GM19397 (cell line): ENCODE measurements at regions not wholly inside any gene's neighbourhood (a gene's known extent, or its start where the extent isn't known, plus 50 kb on each side); places are given as distances from the start of the nearest gene placed in this dataset.

Experiments
- ATAC-seq: cut with Tn5 transposase; IDR thresholded peaks from one replicate; pipeline ENCODE4 v1.9.1; 2021; ENCODE audit warnings: mild to moderate bottlenecking, moderate library complexity; ENCODE audit not compliant: unreplicated experiment

GRCh38 chr13:47087241-47087640 lies 190.4 kb upstream of the HTR2A start:
- no peak for ATAC-seq

GRCh38 chr13:47085346-47085745 lies 188.5 kb upstream of the HTR2A start:
- ATAC-seq = no peak

- no peak for ATAC-seq
These were observed 185.0 kb upstream of the HTR2A start for GRCh38 chr13:47081850-47082249.

GRCh38 chr13:47081246-47081645 lies 184.4 kb upstream of the HTR2A start:
- ATAC-seq = no peak

GRCh38 chr13:47080621-47081020 lies 183.8 kb upstream of the HTR2A start:
- ATAC-seq = no peak

- ATAC-seq = no peak
These were observed 179.6 kb upstream of the HTR2A start for GRCh38 chr13:47076500-47076899.

GRCh38 chr13:47069133-47069532 lies 172.3 kb upstream of the HTR2A start:
- ATAC-seq = no peak

- no peak for ATAC-seq
These were observed 170.5 kb upstream of the HTR2A start for GRCh38 chr13:47067306-47067705.

- ATAC-seq = no peak
These were observed 169.4 kb upstream of the HTR2A start for GRCh38 chr13:47066226-47066625.

- no peak for ATAC-seq
These were observed 167.5 kb upstream of the HTR2A start for GRCh38 chr13:47064381-47064780.

- no peak for ATAC-seq
These were observed 152.6 kb upstream of the HTR2A start for GRCh38 chr13:47049276-47049989.

GRCh38 chr13:47046706-47047105 lies 149.9 kb upstream of the HTR2A start:
- no peak for ATAC-seq

- ATAC-seq = no peak
These were observed 148.0 kb upstream of the HTR2A start for GRCh38 chr13:47044842-47045241.

GRCh38 chr13:47039106-47039505 lies 142.3 kb upstream of the HTR2A start:
- ATAC-seq = no peak

- no peak for ATAC-seq
These were observed 141.3 kb upstream of the HTR2A start for GRCh38 chr13:47038188-47038587.

- peak; percentile 96 for ATAC-seq
These were observed 139.6 kb upstream of the HTR2A start for GRCh38 chr13:47036294-47037008.

- ATAC-seq = no peak
These were observed 136.4 kb upstream of the HTR2A start for GRCh38 chr13:47033216-47033615.

GRCh38 chr13:47027780-47028437 lies 131.1 kb upstream of the HTR2A start:
- no peak for ATAC-seq

- ATAC-seq = no peak
These were observed 129.1 kb upstream of the HTR2A start for GRCh38 chr13:47025791-47026447.

GRCh38 chr13:47019977-47020376 lies 123.1 kb upstream of the HTR2A start:
- ATAC-seq = no peak

- ATAC-seq = no peak
These were observed 120.6 kb upstream of the HTR2A start for GRCh38 chr13:47017476-47017875.
